Transverse colon (tissue), 4 donors: ENCODE measurements at regions not wholly inside any gene's neighbourhood (a gene's known extent, or its start where the extent isn't known, plus 50 kb on each side); places are given as distances from the start of the nearest gene placed in this dataset.

Experiments used
- DNase-seq: peaks from one replicate; pipeline ENCODE4 v3.0.0-alpha.2; 2019
- H3K27ac ChIP-seq, 4 donors: fragments of 200-600 bp; sonication (generic); 2 replicates each; pipeline ENCODE4 v1.5.1; 2016 to 2018; ENCODE audit warnings: inconsistent platforms in 4 of 4
- H3K27me3 ChIP-seq: fragments of 200-600 bp; sonication (generic); 2 replicates; pipeline ENCODE4 v1.5.1; 2017; ENCODE audit warnings: inconsistent platforms
- H3K36me3 ChIP-seq, 4 donors: fragments of 200-600 bp; sonication (generic); 2 replicates each; pipeline ENCODE4 v1.5.1; 2017 to 2019; ENCODE audit warnings: inconsistent platforms in 4 of 4
- H3K4me1 ChIP-seq, 4 donors: fragments of 200-600 bp; sonication (generic); 2 replicates each; pipeline ENCODE4 v1.5.1; 2017 to 2020; ENCODE audit warnings: inconsistent platforms in 4 of 4
- H3K4me3 ChIP-seq, 4 donors: fragments of 200-600 bp; sonication (generic); 1 replicate in 1 of 4; 2 replicates in 3 of 4; pipeline versions ENCODE4 v1.5.1 to v1.6.1; 2017 to 2019; ENCODE audit warnings: inconsistent platforms in 4 of 4
- H3K9me3 ChIP-seq, 2 donors: fragments of 200-600 bp; sonication (generic); 2 replicates each; pipeline ENCODE4 v1.5.1; 2017 to 2019; ENCODE audit warnings: inconsistent platforms in 2 of 2
- CTCF ChIP-seq, 5 experiments: fragments of 200-600 bp in 3 of 5; fragments of 450-650 bp in 2 of 5; sonication (generic) in 3 of 5; IDR thresholded peaks; 1 replicate in 2 of 5; 2 replicates in 3 of 5; pipeline ENCODE4 v1.5.1; 2016 to 2017; ENCODE audit warnings: antibody characterized with exemption in 5 of 5, inconsistent platforms in 3 of 5, mild to moderate bottlenecking in 2 of 5, moderate library complexity in 1 of 5
- EP300 ChIP-seq: sonication (generic); formaldehyde crosslinking; IDR thresholded peaks from one replicate; pipeline ENCODE4 v1.6.1; 2017; ENCODE audit warnings: antibody characterized with exemption, low read depth
- POLR2A ChIP-seq: fragments of 450-650 bp; IDR thresholded peaks from one replicate; pipeline ENCODE4 v1.6.1; 2016; ENCODE audit warnings: antibody characterized with exemption, mild to moderate bottlenecking, moderate library complexity
- POLR2AphosphoS5 ChIP-seq, 3 donors: sonication (generic); formaldehyde crosslinking; IDR thresholded peaks; one replicate each; pipeline ENCODE4 v1.6.1; 2016; ENCODE audit warnings: antibody characterized with exemption in 3 of 3
- WGBS, 2 donors: methylation state at CpG; one replicate each; pipeline ENCODE4 v1.1.5; 2018; ENCODE audit warnings: low coverage in 1 of 2; 5-methylcytosine and 5-hydroxymethylcytosine counted together
- in situ Hi-C, 4 donors: fragments of 200-750 bp; cut with MboI; loops; one replicate each; pipeline versions ENCODE4 v1.15.0 to v1.15.1; 2017; ENCODE audit warnings: low sequenced_read_pairs in 3 of 4, low pct_ligation_motif_present in 1 of 4, low pct_unique_long_range_greater_than_20kb in 1 of 4
- intact Hi-C: fragments of 100-400 bp; cut with DNase I; formaldehyde crosslinking; loops from one replicate; pipeline ENCODE4 v1.15.1; 2023; ENCODE audit warnings: low total_unique reads

- no peak overlapping the region for H3K4me3 ChIP-seq
- H3K4me1 ChIP-seq = no peaks in the 10 kb centered on the region
Observed at GRCh38 chr2:34997779-34998178, 1357.8 kb upstream of the CRIM1 start.

GRCh38 chr2:34995196-34995595 is 1360.4 kb upstream of the CRIM1 start:
- Histone ChIP-seq H3K27ac (no peak overlapping the region), H3K9me3 (no peaks in the 10 kb centered on the region), H3K27me3 (no peaks in the 10 kb centered on the region), H3K36me3 (no peaks in the 10 kb centered on the region), H3K4me1 (no peaks in the 10 kb centered on the region), H3K4me3 (no peak overlapping the region)
- TF ChIP-seq CTCF (IDR thresholded peaks at IDR 0.05) = no peak
- TF ChIP-seq POLR2AphosphoS5 (IDR thresholded peaks at IDR 0.05) = no peak
- no peak for TF ChIP-seq EP300
- no peak for TF ChIP-seq POLR2A
- in situ Hi-C loops = no loop called here
- 32 to 33% methylated on average over 2 of the region's 2 CpGs for WGBS, 2 donors
- DNase-seq = no peak
- intact Hi-C loops = no loop called here

More at GRCh38 chr2:34997779-34998178, 1357.8 kb upstream of the CRIM1 start:
- no peak overlapping the region for H3K27ac ChIP-seq
- no peak for DNase-seq
- TF ChIP-seq CTCF (IDR thresholded peaks at IDR 0.05) = no peak
- no peak for TF ChIP-seq POLR2AphosphoS5 (IDR thresholded peaks at IDR 0.05)
- TF ChIP-seq POLR2A = no peak
- no peak for TF ChIP-seq EP300
- H3K27me3 ChIP-seq = no peaks in the 10 kb centered on the region
- in situ Hi-C loops (no loop called here), intact Hi-C loops (no loop called here)
- no peaks in the 10 kb centered on the region for H3K9me3 ChIP-seq
- H3K36me3 ChIP-seq = no peaks in the 10 kb centered on the region
- WGBS, 2 donors = 52 to 82% methylated on average over 6 of the region's 6 CpGs

GRCh38 chr2:34991508-34992274 is 1363.9 kb upstream of the CRIM1 start:
- 89% methylated on average over 24 of the region's 24 CpGs; no CpG with 5 or more reads in 1 of the 2 donors for WGBS, 2 donors
- H3K36me3 ChIP-seq = no peaks in the 10 kb centered on the region
- no peak for DNase-seq
- no peak overlapping the region for H3K27ac ChIP-seq
- no peak overlapping the region for H3K4me3 ChIP-seq
- TF ChIP-seq CTCF (IDR thresholded peaks at IDR 0.05) = no peak
- in situ Hi-C loops (no loop called here), intact Hi-C loops (no loop called here)
- H3K4me1 ChIP-seq = no peaks in the 10 kb centered on the region
- H3K9me3 ChIP-seq = no peaks in the 10 kb centered on the region
- H3K27me3 ChIP-seq = no peaks in the 10 kb centered on the region

- Histone ChIP-seq H3K27ac (no peak overlapping the region), H3K9me3 (no peaks in the 10 kb centered on the region), H3K27me3 (no peaks in the 10 kb centered on the region), H3K36me3 (no peaks in the 10 kb centered on the region), H3K4me1 (no peaks in the 10 kb centered on the region), H3K4me3 (no peak overlapping the region)
- no peak for DNase-seq
- in situ Hi-C loops = no loop called here
- TF ChIP-seq POLR2AphosphoS5 (IDR thresholded peaks at IDR 0.05) (no peak), POLR2A (no peak), CTCF (IDR thresholded peaks at IDR 0.05) (no peak), EP300 (no peak)
- intact Hi-C loops = no loop called here
Observed at GRCh38 chr2:34985474-34985873, 1370.1 kb upstream of the CRIM1 start.
